ENCODE measurements at regions not wholly inside any gene's neighbourhood (a gene's known extent, or its start where the extent isn't known, plus 50 kb on each side); places are given as distances from the start of the nearest gene placed in this dataset.
"Not testable (repeated sequence)": the region's sequence is repeated elsewhere in the genome, so short reads cannot be mapped to it uniquely, and the experiment has no call there.

DNA sequence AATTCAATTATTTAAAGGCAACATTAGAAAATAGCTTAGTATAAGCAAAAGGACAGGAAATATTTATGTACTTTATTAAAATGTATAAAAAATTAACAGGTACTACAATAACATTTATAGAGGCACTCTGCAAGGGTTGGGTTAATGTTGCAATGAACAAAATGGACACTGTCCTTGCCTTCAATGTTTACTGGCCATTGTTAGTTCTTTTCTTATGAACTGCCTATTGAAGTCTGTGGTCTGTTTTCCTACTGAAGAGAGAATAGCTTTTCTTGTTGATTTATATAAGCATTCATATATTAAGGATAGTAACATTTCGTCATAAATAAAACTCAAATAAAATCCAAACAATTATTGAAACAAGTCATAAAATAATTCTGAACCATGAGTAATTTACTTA is 135.3 kb upstream of the BEND6 start:
- intact Hi-C loops (cut with DNase I), result no loop called here
- Histone ChIP-seq H3K27me3 (no peaks in the 10 kb centered on the region), H3K36me3 (no peaks in the 10 kb centered on the region), H3K27ac (replicated peaks in 1 of 4) (no peak overlapping the region), H3K9me3 (no peaks in the 10 kb centered on the region), H3K4me3 (no peak overlapping the region), H3K4me1 (peaks cover 21 to 34% (median 30%) of the 10 kb centered on the region in 4 donors)
- 81% methylated on average over 1 of the region's 1 CpG for WGBS
- DNase-seq (ENCODE audit: extremely low spot score), result no peak
- TF ChIP-seq EP300 (IDR thresholded peaks at IDR 0.05) (no peak), POLR2A (IDR thresholded peaks at IDR 0.05; ENCODE audit: low read depth) (no peak), POLR2AphosphoS5 (IDR thresholded peaks at IDR 0.05) (no peak)
- TF ChIP-seq, protein P1, sequence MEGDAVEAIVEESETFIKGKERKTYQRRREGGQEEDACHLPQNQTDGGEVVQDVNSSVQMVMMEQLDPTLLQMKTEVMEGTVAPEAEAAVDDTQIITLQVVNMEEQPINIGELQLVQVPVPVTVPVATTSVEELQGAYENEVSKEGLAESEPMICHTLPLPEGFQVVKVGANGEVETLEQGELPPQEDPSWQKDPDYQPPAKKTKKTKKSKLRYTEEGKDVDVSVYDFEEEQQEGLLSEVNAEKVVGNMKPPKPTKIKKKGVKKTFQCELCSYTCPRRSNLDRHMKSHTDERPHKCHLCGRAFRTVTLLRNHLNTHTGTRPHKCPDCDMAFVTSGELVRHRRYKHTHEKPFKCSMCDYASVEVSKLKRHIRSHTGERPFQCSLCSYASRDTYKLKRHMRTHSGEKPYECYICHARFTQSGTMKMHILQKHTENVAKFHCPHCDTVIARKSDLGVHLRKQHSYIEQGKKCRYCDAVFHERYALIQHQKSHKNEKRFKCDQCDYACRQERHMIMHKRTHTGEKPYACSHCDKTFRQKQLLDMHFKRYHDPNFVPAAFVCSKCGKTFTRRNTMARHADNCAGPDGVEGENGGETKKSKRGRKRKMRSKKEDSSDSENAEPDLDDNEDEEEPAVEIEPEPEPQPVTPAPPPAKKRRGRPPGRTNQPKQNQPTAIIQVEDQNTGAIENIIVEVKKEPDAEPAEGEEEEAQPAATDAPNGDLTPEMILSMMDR (IDR thresholded peaks at IDR 0.05), result no peak

DNA sequence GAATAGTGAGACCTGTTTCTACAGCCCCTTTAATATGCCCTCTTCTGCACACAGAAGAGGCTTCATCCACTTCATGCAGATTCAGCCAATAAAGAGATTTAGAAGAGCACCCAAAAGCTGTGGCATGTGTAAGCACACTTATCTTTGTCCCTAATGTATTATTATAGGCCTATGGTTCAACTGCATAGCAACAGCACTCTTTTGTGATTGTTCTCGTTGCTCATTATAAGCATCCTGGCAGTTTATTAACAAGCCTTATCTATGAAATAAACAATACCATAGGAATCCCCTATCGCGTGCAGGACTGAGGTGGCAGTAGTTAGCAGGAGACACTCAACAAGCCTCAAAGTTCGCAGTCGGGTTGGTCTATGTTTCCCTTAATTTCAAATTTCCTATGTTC is 138.5 kb upstream of the BEND6 start:
- WGBS, result 78% methylated on average over 5 of the region's 5 CpGs

DNA sequence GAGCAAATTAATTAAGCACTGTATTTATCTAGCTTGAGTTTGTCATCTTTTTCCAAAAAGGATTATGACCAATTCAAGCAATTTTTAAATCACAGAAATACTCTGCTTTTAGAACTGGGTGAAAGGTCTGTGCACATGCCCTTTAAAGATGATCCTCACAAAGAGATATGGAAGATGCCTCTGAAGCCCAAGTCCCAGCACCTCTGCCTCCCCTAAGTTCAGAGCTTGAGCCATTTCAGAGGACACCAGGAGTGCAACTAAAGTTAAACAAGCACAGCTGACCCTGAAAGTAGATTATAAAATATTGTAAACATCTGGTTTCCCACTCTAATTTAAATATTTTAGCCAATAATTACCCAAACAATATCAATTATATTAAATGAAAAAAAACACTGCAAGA is 139.5 kb upstream of the BEND6 start:
- Histone ChIP-seq H3K27ac (replicated peaks in 1 of 4) (no peak overlapping the region), H3K9me3 (no peaks in the 10 kb centered on the region), H3K4me3 (no peak overlapping the region), H3K4me1 (peaks cover 25 to 44% (median 35%) of the 10 kb centered on the region in 4 donors), H3K36me3 (no peaks in the 10 kb centered on the region), H3K27me3 (no peaks in the 10 kb centered on the region)
- DNase-seq (ENCODE audit: extremely low spot score), result no peak
- intact Hi-C loops (cut with DNase I), result no loop called here
- TF ChIP-seq EP300 (IDR thresholded peaks at IDR 0.05) (no peak), POLR2A (IDR thresholded peaks at IDR 0.05; ENCODE audit: low read depth) (no peak)
- TF ChIP-seq, protein P1 (IDR thresholded peaks at IDR 0.05), result no peak

More for the DNA sequence above, 138.5 kb upstream of the BEND6 start:
- Histone ChIP-seq H3K4me1 (peaks cover 29 to 49% (median 39%) of the 10 kb centered on the region in 4 donors), H3K27me3 (no peaks in the 10 kb centered on the region), H3K36me3 (no peaks in the 10 kb centered on the region), H3K9me3 (no peaks in the 10 kb centered on the region), H3K4me3 (no peak overlapping the region), H3K27ac (replicated peaks in 1 of 4) (no peak overlapping the region)
- no peak for TF ChIP-seq EP300 (IDR thresholded peaks at IDR 0.05)
- no peak for TF ChIP-seq POLR2AphosphoS5 (IDR thresholded peaks at IDR 0.05)
- no peak for TF ChIP-seq POLR2A (IDR thresholded peaks at IDR 0.05; ENCODE audit: low read depth)
- TF ChIP-seq, protein P1 (IDR thresholded peaks at IDR 0.05), result no peak
- intact Hi-C loops (cut with DNase I), result no loop called here
- no peak for DNase-seq (ENCODE audit: extremely low spot score)

DNA sequence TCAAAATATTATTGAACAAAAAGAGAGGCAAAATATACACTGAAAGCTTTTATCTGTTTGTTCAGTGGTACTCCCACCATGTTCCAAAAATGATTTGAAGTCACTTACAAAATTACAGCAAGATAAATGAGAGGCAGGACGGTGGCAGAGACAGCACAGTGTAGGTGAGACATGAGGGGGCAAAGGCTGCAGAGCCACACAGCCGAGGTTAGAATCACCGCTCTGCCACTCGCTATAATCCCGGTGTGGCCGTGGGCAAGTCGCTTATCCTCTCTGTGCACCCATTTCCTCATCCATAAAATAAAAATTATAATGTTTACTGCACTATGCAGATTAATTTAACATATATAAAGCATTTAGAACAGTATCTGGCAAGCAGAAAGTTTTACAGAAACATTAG is 140.1 kb upstream of the BEND6 start:
- Histone ChIP-seq H3K9me3 (no peaks in the 10 kb centered on the region), H3K27me3 (no peaks in the 10 kb centered on the region), H3K36me3 (no peaks in the 10 kb centered on the region), H3K4me1 (peaks cover 29 to 44% (median 35%) of the 10 kb centered on the region in 4 donors), H3K4me3 (no peak overlapping the region), H3K27ac (replicated peaks in 1 of 4) (no peak overlapping the region)
- WGBS, result 91% methylated on average over 7 of the region's 7 CpGs
- DNase-seq (ENCODE audit: extremely low spot score), result no peak
- intact Hi-C loops (cut with DNase I), result no loop called here
- TF ChIP-seq POLR2A (IDR thresholded peaks at IDR 0.05; ENCODE audit: low read depth), result no peak
- no peak for TF ChIP-seq EP300 (IDR thresholded peaks at IDR 0.05)
- TF ChIP-seq, protein P1 (IDR thresholded peaks at IDR 0.05), result no peak
- TF ChIP-seq POLR2AphosphoS5 (IDR thresholded peaks at IDR 0.05), result no peak

DNA sequence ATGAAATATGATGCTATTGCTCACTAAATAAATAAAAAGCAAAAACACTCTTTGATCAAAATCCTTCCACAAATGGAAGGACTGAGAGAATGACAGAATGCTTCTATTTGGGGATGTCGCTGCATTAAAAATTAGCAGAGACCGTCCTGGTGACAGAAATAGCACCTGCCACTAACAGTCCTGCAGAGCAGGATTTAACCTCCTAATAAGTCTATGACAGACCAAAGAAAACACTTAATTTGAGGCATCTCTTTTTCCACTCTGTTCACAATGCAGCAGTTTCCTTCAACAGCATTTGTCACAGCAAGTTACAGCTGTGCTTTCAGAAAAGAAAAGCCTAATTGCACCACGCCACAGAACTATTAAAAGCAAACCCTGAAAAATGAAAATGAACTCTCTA is 140.6 kb upstream of the BEND6 start:
- intact Hi-C loops (cut with DNase I), result no loop called here
- DNase-seq (ENCODE audit: extremely low spot score), result no peak
- TF ChIP-seq, protein P1 (IDR thresholded peaks at IDR 0.05), result no peak
- TF ChIP-seq EP300 (IDR thresholded peaks at IDR 0.05), result no peak
- TF ChIP-seq POLR2A (IDR thresholded peaks at IDR 0.05; ENCODE audit: low read depth), result no peak
- TF ChIP-seq POLR2AphosphoS5 (IDR thresholded peaks at IDR 0.05), result no peak
- H3K9me3 ChIP-seq, result no peaks in the 10 kb centered on the region
- WGBS, result 59% methylated on average over 3 of the region's 3 CpGs
- no peaks in the 10 kb centered on the region for H3K27me3 ChIP-seq
- H3K36me3 ChIP-seq, result no peaks in the 10 kb centered on the region
- peaks cover 29 to 45% (median 34%) of the 10 kb centered on the region in 4 donors for H3K4me1 ChIP-seq
- no peak overlapping the region for H3K4me3 ChIP-seq
- H3K27ac ChIP-seq (replicated peaks in 1 of 4), result no peak overlapping the region

DNA sequence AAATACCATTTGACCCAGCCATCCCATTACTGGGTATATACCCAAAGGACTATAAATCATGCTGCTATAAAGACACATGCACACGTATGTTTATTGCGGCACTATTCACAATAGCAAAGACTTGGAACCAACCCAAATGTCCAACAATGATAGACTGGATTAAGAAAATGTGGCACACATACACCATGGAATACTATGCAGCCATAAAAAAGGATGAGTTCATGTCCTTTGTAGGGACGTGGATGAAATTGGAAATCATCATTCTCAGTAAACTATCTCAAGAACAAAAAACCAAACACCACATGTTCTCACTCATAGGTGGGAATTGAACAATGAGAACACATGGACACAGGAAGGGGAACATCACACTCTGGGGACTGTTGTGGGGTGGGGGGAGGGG is 142.1 kb upstream of the BEND6 start:
- intact Hi-C loops (cut with DNase I); H3K9me3 ChIP-seq; H3K27me3 ChIP-seq; DNase-seq (ENCODE audit: extremely low spot score); H3K4me3 ChIP-seq; H3K27ac ChIP-seq (replicated peaks in 1 of 4); H3K36me3 ChIP-seq: not testable (repeated sequence)
- WGBS, result 93% methylated on average over 2 of the region's 3 CpGs
- H3K4me1 ChIP-seq, result peaks cover 29 to 47% (median 35%) of the 10 kb centered on the region in 4 donors
